HG02852 (cell line): ENCODE measurements at regions not wholly inside any gene's neighbourhood (a gene's known extent, or its start where the extent isn't known, plus 50 kb on each side); places are given as distances from the start of the nearest gene placed in this dataset.
"Not testable (repeated sequence)": the region's sequence is repeated elsewhere in the genome, so short reads cannot be mapped to it uniquely, and the experiment has no call there.

Experiments used
- ATAC-seq: cut with Tn5 transposase; IDR thresholded peaks from one replicate; pipeline ENCODE4 v1.9.1; 2021; ENCODE audit warnings: mild to moderate bottlenecking, moderate library complexity; ENCODE audit not compliant: unreplicated experiment

GRCh38 chr5:131107128-131107527 is 57.9 kb downstream of the HINT1 start:
- no peak for ATAC-seq

GRCh38 chr5:131104169-131104808 is 60.8 kb downstream of the HINT1 start:
- ATAC-seq: no peak

GRCh38 chr5:131096774-131097710 is 68.0 kb downstream of the HINT1 start:
- ATAC-seq: no peak

GRCh38 chr5:131095561-131095960 is 69.5 kb downstream of the HINT1 start:
- not testable (repeated sequence) for ATAC-seq

GRCh38 chr5:131084436-131084835 is 80.6 kb downstream of the HINT1 start:
- ATAC-seq: no peak

- no peak for ATAC-seq
These were observed 83.1 kb downstream of the HINT1 start for GRCh38 chr5:131081913-131082488.

GRCh38 chr5:131081374-131081773 is 83.7 kb downstream of the HINT1 start:
- no peak for ATAC-seq

- no peak for ATAC-seq
These were observed 85.8 kb downstream of the HINT1 start for GRCh38 chr5:131079232-131079631.

- peak; percentile 93 for ATAC-seq
These were observed 96.0 kb downstream of the HINT1 start for GRCh38 chr5:131068893-131069643.

- ATAC-seq: no peak
These were observed 97.0 kb downstream of the HINT1 start for GRCh38 chr5:131068076-131068475.

- no peak for ATAC-seq
These were observed 97.4 kb downstream of the HINT1 start for GRCh38 chr5:131067636-131068035.

- ATAC-seq: no peak
These were observed 100.2 kb downstream of the HINT1 start for GRCh38 chr5:131064669-131065371.

- no peak for ATAC-seq
These were observed 122.9 kb downstream of the HINT1 start for GRCh38 chr5:131042021-131042789.

- no peak for ATAC-seq
These were observed 141.6 kb downstream of the HINT1 start for GRCh38 chr5:131023498-131023865.

- ATAC-seq: no peak
These were observed 142.1 kb downstream of the HINT1 start for GRCh38 chr5:131022811-131023497.

- no peak for ATAC-seq
These were observed 143.4 kb downstream of the HINT1 start for GRCh38 chr5:131021646-131022045.

- ATAC-seq: no peak
These were observed 145.3 kb downstream of the HINT1 start for GRCh38 chr5:131019601-131020315.

- ATAC-seq: no peak
These were observed 145.9 kb downstream of the HINT1 start for GRCh38 chr5:131019111-131019510.

- no peak for ATAC-seq
These were observed 156.7 kb downstream of the HINT1 start for GRCh38 chr5:131008329-131008728.
